PFSK-1 (cell line): ENCODE measurements at regions not wholly inside any gene's neighbourhood (a gene's known extent, or its start where the extent isn't known, plus 50 kb on each side); places are given as distances from the start of the nearest gene placed in this dataset.

Experiments
- POLR2AphosphoS5 ChIP-seq: IDR thresholded peaks from 2 replicates; pipeline ENCODE4 v1.6.1; 2012; ENCODE audit warnings: low read depth, mild to moderate bottlenecking, control low read depth, low read length, moderate library complexity
- SIN3A ChIP-seq: IDR thresholded peaks from 2 replicates; pipeline ENCODE4 v1.6.1; 2012; ENCODE audit warnings: mild to moderate bottlenecking, low read length, moderate library complexity, borderline replicate concordance; ENCODE audit not compliant: insufficient read depth
- TF ChIP-seq, protein P1 (sequence below), 2 experiments: IDR thresholded peaks; 2 replicates each; pipeline versions ENCODE4 v1.6.1 to v1.8.0; 2011 to 2012; ENCODE audit warnings: low read depth in 2 of 2, low read length in 2 of 2, control low read depth in 1 of 2, inconsistent platforms in 1 of 2, mild to moderate bottlenecking in 1 of 2, moderate library complexity in 1 of 2; ENCODE audit not compliant: insufficient read depth in 1 of 2

DNA sequence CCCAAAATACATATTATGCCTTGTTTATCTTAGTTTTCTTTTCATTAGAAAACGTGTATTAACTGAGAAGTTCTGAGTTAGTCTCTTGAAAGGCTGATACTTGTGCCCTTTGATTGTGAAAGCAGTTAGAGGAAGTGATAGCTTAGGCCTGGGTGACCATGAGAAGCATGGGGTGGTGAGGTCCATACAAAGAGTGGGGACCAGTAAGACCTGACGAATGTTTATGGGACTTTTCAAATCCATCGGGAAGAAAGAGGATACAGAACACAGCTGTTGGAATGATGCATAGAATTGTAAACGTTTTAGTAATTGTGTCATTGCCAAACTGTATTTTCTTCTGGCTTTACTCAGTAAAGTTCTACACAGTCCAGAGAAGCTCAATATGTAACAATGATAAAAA is 259.8 kb downstream of the LMO4 start:
- TF ChIP-seq, protein P1, sequence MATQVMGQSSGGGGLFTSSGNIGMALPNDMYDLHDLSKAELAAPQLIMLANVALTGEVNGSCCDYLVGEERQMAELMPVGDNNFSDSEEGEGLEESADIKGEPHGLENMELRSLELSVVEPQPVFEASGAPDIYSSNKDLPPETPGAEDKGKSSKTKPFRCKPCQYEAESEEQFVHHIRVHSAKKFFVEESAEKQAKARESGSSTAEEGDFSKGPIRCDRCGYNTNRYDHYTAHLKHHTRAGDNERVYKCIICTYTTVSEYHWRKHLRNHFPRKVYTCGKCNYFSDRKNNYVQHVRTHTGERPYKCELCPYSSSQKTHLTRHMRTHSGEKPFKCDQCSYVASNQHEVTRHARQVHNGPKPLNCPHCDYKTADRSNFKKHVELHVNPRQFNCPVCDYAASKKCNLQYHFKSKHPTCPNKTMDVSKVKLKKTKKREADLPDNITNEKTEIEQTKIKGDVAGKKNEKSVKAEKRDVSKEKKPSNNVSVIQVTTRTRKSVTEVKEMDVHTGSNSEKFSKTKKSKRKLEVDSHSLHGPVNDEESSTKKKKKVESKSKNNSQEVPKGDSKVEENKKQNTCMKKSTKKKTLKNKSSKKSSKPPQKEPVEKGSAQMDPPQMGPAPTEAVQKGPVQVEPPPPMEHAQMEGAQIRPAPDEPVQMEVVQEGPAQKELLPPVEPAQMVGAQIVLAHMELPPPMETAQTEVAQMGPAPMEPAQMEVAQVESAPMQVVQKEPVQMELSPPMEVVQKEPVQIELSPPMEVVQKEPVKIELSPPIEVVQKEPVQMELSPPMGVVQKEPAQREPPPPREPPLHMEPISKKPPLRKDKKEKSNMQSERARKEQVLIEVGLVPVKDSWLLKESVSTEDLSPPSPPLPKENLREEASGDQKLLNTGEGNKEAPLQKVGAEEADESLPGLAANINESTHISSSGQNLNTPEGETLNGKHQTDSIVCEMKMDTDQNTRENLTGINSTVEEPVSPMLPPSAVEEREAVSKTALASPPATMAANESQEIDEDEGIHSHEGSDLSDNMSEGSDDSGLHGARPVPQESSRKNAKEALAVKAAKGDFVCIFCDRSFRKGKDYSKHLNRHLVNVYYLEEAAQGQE (IDR thresholded peaks at IDR 0.05; ENCODE audit: insufficient read depth in 1 of 2, low read depth in 2 of 2, low read length in 2 of 2), result no peak
- TF ChIP-seq POLR2AphosphoS5 (no peak), SIN3A (no peak)
